ENCODE measurements at regions not wholly inside any gene's neighbourhood (a gene's known extent, or its start where the extent isn't known, plus 50 kb on each side); places are given as distances from the start of the nearest gene placed in this dataset.

DNA sequence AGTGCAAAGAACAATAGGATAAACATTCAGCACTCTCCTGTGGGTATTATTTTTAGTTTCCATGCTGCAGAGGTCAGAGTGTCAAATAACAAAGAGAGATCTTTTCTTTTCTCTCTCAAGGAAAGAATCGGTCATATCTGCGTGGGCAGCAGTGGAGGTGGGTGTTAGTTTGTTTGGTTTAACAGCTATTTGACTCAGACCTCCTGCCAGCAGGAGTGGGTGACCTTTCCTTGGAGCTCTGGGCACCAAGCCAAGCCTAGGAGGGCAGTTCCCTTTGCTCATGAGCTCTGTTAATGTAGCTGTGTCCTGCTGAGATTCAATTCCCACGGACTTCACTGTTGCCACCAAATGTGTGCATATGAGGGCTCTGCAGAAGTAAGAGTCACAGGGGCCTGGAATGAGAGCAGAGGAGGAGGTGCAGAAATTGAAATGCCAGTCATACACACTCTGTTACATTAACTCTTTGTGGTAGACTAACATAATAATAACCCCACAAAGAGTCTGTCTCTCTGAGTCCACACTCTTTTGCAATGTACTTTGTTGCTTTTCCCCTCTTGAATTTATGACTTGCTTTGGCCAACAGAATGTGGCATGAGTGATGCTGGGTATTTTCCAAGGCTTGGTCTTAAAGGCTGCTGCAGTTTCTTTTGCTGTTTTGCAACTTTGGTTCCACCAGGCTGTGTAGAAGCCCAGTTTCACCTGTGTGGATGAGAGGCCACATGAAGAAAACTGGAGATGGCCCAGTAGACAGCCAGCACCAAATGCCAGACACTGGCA, 76.0 kb upstream of the GRK3 start:
- no peaks in the 10 kb centered on the region for H3K36me3 ChIP-seq (ENCODE audit: insufficient read depth, low read length)
- H3K4me3 ChIP-seq (ENCODE audit: low read length): no peak overlapping the region
- peak overlapping the region; percentile 40 for H3K4me2 ChIP-seq (ENCODE audit: low read length)
- no peaks in the 10 kb centered on the region for H3K27me3 ChIP-seq (ENCODE audit: control insufficient read depth, insufficient read depth, low read length)
- no peaks in the 10 kb centered on the region for H3K9me3 ChIP-seq (replicated peaks; ENCODE audit: low read length)
- H3K9ac ChIP-seq (ENCODE audit: low read depth, low read length): no peak overlapping the region
- peaks cover 14% of the 10 kb centered on the region for H3K4me1 ChIP-seq (ENCODE audit: control insufficient read depth, insufficient read depth, low read length)

DNA sequence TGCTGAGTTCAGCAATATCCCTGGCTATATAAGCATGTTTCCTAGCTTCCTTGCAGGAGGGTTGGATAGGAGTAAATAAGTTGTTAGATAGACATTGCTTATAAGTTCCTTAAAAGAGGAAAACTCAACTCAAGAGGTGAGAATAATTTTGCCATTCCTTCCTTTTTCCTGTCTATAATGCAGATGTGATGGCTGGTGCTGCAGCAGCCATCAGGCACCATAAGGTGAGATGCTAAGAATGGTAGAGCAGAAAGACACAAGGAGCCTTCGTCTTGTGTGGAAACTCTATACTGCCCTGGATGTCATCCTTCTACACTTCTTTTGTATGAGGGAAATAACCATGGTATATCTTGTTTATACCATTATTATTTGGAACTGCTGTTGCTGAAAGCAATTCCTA, 74.5 kb upstream of the GRK3 start:
- no peak overlapping the region for H3K4me2 ChIP-seq (ENCODE audit: low read length)
- H3K27me3 ChIP-seq (ENCODE audit: control insufficient read depth, insufficient read depth, low read length): no peaks in the 10 kb centered on the region
- no peaks in the 10 kb centered on the region for H3K36me3 ChIP-seq (ENCODE audit: insufficient read depth, low read length)
- H3K9ac ChIP-seq (ENCODE audit: low read depth, low read length): no peak overlapping the region
- H3K4me3 ChIP-seq (ENCODE audit: low read length): no peak overlapping the region
- H3K4me1 ChIP-seq (ENCODE audit: control insufficient read depth, insufficient read depth, low read length): peaks cover 14% of the 10 kb centered on the region
- no peaks in the 10 kb centered on the region for H3K9me3 ChIP-seq (replicated peaks; ENCODE audit: low read length)

DNA sequence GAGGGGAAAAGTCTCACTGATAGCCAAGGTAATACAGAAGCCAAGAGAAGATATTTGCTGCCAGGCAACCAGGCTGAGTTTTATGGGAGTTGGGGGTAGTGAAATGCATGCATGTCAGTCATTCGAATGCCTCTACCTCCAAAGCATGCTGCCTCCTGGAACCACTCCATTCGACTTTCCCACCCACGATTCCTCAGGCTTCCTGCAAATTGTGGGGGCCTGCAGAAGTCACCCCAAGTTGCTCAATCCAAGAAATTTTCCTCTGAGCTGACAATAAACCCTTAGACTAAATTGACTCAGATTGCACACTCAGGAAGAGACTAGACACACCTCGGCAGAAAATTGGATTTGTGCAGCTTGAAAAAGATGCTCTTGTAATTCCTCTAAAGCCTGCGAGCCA, 73.6 kb upstream of the GRK3 start:
- Histone ChIP-seq H3K4me2 (ENCODE audit: low read length) (no peak overlapping the region), H3K27me3 (ENCODE audit: control insufficient read depth, insufficient read depth, low read length) (no peaks in the 10 kb centered on the region), H3K4me1 (ENCODE audit: control insufficient read depth, insufficient read depth, low read length) (peaks cover 14% of the 10 kb centered on the region), H3K9me3 (replicated peaks; ENCODE audit: low read length) (no peaks in the 10 kb centered on the region), H3K4me3 (ENCODE audit: low read length) (no peak overlapping the region), H3K36me3 (ENCODE audit: insufficient read depth, low read length) (peaks cover 3% of the 10 kb centered on the region), H3K9ac (ENCODE audit: low read depth, low read length) (no peak overlapping the region)

DNA sequence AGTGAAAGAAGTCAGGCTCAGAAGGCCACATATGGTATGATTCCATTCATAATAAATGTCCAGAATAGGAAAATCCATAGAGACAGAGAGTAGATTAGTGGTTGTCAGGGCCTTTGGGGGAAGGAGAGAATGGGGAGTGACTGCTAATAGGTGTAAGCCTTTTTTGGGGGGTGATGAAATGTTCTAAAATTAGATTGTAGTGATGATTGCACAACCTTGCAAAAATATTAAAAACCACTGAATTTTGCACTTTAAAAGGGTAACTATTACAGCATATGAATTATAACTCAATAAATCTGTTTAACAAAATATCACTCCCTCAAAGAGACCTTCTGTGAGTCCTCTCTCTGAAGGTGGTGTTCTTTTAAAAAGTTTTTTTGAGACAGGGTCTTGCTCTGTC, 72.3 kb upstream of the GRK3 start:
- no peaks in the 10 kb centered on the region for H3K27me3 ChIP-seq (ENCODE audit: control insufficient read depth, insufficient read depth, low read length)
- no peak overlapping the region for H3K9ac ChIP-seq (ENCODE audit: low read depth, low read length)
- H3K9me3 ChIP-seq (replicated peaks; ENCODE audit: low read length): no peaks in the 10 kb centered on the region
- H3K4me3 ChIP-seq (ENCODE audit: low read length): no peak overlapping the region
- H3K36me3 ChIP-seq (ENCODE audit: insufficient read depth, low read length): peaks cover 3% of the 10 kb centered on the region
- H3K4me2 ChIP-seq (ENCODE audit: low read length): no peak overlapping the region
- peaks cover 14% of the 10 kb centered on the region for H3K4me1 ChIP-seq (ENCODE audit: control insufficient read depth, insufficient read depth, low read length)

DNA sequence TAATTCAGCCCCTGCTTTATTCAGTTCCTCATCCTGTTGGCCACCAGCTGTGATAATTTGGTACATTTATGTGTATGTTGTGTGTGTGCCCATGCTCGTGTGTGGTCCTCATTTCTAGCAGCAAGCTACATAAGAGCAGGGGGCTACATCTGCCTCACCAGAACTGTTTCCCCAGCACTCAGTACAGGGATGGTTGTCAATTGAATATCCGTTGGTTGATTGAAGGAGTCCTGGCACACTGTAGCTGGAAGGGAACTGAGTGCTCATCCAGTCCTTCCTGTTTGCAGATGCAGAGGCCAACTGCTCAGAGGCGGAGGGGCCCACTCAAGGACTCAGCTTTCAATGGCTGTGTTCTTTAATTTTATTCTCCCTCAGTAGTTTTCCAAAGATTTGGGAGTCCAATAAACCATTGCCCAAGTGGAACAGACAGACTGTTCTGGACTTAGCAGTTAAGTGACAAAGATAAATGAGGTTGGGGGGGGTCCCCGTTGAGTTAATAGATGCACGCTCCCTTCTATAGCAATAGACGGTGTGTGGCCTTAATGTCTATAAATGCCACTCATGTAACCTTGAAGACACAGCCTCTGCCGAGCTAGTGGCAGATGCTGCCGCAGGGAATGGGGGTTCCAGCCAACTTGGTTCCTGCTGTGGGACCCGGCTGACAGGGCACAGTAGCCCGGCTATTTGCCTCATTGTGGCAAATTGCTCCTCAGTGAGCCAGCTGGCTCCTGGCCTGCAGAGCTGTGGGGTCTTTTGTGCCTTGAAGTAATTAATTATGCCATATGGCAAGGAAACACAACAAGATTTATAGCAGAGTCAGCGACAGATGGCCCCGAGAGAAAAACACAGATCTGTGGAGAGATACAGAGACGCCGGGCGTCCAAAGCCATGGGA, 71.4 kb upstream of the GRK3 start:
- H3K36me3 ChIP-seq (ENCODE audit: insufficient read depth, low read length): peaks cover 3% of the 10 kb centered on the region
- no peak overlapping the region for H3K4me2 ChIP-seq (ENCODE audit: low read length)
- no peak overlapping the region for H3K4me3 ChIP-seq (ENCODE audit: low read length)
- H3K9me3 ChIP-seq (replicated peaks; ENCODE audit: low read length): no peaks in the 10 kb centered on the region
- no peak overlapping the region for H3K9ac ChIP-seq (ENCODE audit: low read depth, low read length)
- no peaks in the 10 kb centered on the region for H3K27me3 ChIP-seq (ENCODE audit: control insufficient read depth, insufficient read depth, low read length)
- peaks cover 13% of the 10 kb centered on the region for H3K4me1 ChIP-seq (ENCODE audit: control insufficient read depth, insufficient read depth, low read length)

DNA sequence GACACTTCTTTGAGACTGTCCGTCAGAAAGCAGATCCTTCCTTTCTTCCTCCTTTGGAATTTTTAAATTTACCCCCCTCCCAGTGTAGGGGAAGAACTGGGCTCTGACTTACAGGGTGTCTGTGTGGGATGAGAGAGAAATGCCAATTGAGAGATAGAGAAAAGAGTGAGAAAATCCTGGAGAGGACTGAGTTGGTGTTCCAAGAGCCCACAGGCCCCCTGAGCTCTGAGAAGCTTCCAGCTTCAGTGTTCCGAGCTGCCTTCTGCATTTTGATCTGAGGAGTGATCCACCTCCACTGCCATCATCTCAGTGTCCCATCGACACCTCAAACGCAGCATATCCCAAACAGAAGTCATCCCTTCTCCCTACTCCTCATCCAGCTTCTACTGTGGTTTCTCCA, 70.7 kb upstream of the GRK3 start:
- Histone ChIP-seq H3K9ac (ENCODE audit: low read depth, low read length) (no peak overlapping the region), H3K27me3 (ENCODE audit: control insufficient read depth, insufficient read depth, low read length) (no peaks in the 10 kb centered on the region), H3K4me2 (ENCODE audit: low read length) (no peak overlapping the region)

DNA sequence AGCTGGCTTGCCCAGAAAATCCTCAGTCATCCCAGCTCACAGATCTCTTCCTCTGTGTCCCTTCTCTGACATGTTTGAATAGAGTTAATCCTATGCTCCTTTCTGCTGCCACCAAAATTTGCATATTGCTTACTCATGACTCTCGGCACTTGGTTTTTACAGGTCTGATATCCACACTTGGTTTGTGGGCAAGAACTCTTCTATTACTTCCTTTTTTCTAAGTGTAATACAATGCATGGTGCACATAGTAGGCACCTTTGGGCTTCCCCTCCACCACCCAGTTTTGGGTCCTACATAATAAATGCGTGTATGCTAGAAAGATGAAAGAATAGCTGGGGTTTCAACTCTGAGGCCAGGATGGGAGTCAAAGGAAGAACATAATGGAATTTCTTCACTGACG, 69.7 kb upstream of the GRK3 start:
- Histone ChIP-seq H3K4me3 (ENCODE audit: low read length) (no peak overlapping the region), H3K9ac (ENCODE audit: low read depth, low read length) (no peak overlapping the region), H3K4me2 (ENCODE audit: low read length) (no peak overlapping the region), H3K9me3 (replicated peaks; ENCODE audit: low read length) (no peaks in the 10 kb centered on the region), H3K36me3 (ENCODE audit: insufficient read depth, low read length) (peaks cover 3% of the 10 kb centered on the region), H3K27me3 (ENCODE audit: control insufficient read depth, insufficient read depth, low read length) (no peaks in the 10 kb centered on the region), H3K4me1 (ENCODE audit: control insufficient read depth, insufficient read depth, low read length) (peaks cover 2% of the 10 kb centered on the region)

More for the DNA sequence above, 70.7 kb upstream of the GRK3 start:
- peaks cover 6% of the 10 kb centered on the region for H3K4me1 ChIP-seq (ENCODE audit: control insufficient read depth, insufficient read depth, low read length)
- peaks cover 3% of the 10 kb centered on the region for H3K36me3 ChIP-seq (ENCODE audit: insufficient read depth, low read length)
- H3K9me3 ChIP-seq (replicated peaks; ENCODE audit: low read length): no peaks in the 10 kb centered on the region
- no peak overlapping the region for H3K4me3 ChIP-seq (ENCODE audit: low read length)

DNA sequence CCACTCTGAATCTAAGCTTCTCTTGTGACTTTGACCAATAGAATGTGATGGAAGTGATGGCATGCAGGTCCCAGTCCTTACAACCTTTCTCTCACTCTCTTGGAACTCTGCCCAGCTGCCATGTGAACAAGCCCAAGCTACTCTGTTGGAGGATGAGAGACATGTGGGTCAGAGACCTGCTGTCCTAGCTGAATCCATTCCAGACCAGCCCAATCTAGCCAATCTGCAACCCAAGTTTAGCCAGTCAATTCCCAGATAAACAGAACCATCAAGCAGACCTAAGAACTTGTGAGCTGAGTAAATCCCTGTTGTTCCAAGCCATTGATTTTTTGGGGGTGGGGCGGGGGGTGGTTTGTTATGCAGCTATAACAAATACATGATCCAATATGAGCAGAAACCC, 69.2 kb upstream of the GRK3 start:
- Histone ChIP-seq H3K27me3 (ENCODE audit: control insufficient read depth, insufficient read depth, low read length) (no peaks in the 10 kb centered on the region), H3K9ac (ENCODE audit: low read depth, low read length) (no peak overlapping the region), H3K9me3 (replicated peaks; ENCODE audit: low read length) (no peaks in the 10 kb centered on the region), H3K4me3 (ENCODE audit: low read length) (no peak overlapping the region), H3K4me2 (ENCODE audit: low read length) (no peak overlapping the region), H3K36me3 (ENCODE audit: insufficient read depth, low read length) (peaks cover 3% of the 10 kb centered on the region), H3K4me1 (ENCODE audit: control insufficient read depth, insufficient read depth, low read length) (peaks cover 2% of the 10 kb centered on the region)

DNA sequence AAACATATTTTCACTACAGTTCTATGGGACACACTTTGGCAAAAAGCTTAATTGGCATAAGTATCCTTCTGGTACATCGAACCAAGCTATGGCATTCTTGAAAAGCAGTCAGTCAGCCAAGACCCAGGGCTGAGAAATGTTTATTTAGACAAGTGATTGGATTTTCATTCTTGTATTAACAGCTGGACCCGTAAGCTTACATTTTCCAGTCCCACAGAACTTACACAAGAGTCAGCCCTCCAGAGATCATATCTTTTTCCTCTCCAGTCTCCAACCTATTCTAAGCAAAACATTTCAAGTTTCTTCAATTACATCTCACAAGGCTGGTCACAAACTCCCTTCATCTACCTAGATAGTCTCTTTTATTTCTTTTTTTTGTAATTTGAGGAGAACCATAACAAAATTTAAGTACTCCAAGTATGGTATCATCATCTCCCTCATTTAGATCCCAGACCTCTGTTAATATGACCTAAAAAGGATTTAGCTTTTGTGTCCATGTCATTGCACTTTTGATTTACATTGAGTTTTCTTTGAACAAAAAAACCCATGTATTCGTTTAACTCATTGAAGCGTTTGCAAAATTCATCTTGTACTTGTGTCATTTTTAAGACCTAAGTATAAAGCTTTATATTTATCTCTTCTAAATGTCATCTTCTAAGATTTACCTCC, 67.9 kb upstream of the GRK3 start:
- H3K9ac ChIP-seq (ENCODE audit: low read depth, low read length): no peak overlapping the region
- H3K27me3 ChIP-seq (ENCODE audit: control insufficient read depth, insufficient read depth, low read length): no peaks in the 10 kb centered on the region
- peaks cover 3% of the 10 kb centered on the region for H3K36me3 ChIP-seq (ENCODE audit: insufficient read depth, low read length)
- H3K9me3 ChIP-seq (replicated peaks; ENCODE audit: low read length): no peaks in the 10 kb centered on the region
- peaks cover 2% of the 10 kb centered on the region for H3K4me1 ChIP-seq (ENCODE audit: control insufficient read depth, insufficient read depth, low read length)
- H3K4me3 ChIP-seq (ENCODE audit: low read length): no peak overlapping the region
- no peak overlapping the region for H3K4me2 ChIP-seq (ENCODE audit: low read length)

DNA sequence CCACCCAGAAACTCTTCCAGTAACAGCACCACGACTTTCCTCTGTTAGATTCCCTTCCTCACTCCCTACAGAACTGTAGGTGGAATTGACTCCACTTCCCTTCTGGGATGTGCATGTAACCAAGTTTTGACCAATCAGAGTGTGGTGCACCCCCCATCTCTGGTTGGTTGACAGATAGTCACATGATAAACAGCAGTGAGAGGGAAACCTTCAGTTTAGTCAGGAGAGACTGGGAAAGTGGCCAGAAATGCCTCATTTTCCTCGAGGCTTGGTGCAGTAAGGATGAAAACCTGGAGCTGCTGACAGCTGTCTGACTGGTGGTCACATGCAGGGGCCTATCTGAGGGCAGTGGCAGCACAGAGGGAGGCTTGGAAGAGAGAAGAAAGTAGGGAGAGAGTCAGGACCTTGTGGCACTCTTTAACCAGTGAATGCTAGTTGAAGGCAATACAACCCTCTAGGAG, 67.3 kb upstream of the GRK3 start:
- Histone ChIP-seq H3K4me2 (ENCODE audit: low read length) (no peak overlapping the region), H3K9ac (ENCODE audit: low read depth, low read length) (no peak overlapping the region), H3K27me3 (ENCODE audit: control insufficient read depth, insufficient read depth, low read length) (no peaks in the 10 kb centered on the region), H3K4me3 (ENCODE audit: low read length) (no peak overlapping the region), H3K36me3 (ENCODE audit: insufficient read depth, low read length) (peaks cover 3% of the 10 kb centered on the region), H3K9me3 (replicated peaks; ENCODE audit: low read length) (no peaks in the 10 kb centered on the region), H3K4me1 (ENCODE audit: control insufficient read depth, insufficient read depth, low read length) (peaks cover 2% of the 10 kb centered on the region)

DNA sequence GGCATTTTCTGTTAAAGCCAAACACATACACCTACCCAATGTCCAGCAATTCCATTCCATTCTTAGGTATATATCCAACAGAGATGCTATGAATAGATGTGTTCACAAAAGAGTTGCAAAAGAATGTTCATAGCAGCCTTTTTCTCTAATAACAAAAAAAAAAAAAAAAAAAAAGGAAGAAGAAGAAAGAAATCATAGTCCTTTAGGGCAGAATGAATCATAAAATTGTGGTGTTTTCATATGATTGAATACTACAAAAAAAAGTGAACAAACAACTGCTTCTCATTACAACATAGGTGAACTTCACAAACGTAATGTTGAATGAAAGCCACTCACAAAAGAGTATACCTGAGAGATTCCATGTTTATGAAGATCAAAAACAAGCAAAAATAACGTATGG, 66.8 kb upstream of the GRK3 start:
- Histone ChIP-seq H3K4me3 (ENCODE audit: low read length) (no peak overlapping the region), H3K9me3 (replicated peaks; ENCODE audit: low read length) (no peaks in the 10 kb centered on the region), H3K4me2 (ENCODE audit: low read length) (no peak overlapping the region), H3K36me3 (ENCODE audit: insufficient read depth, low read length) (peaks cover 3% of the 10 kb centered on the region), H3K9ac (ENCODE audit: low read depth, low read length) (no peak overlapping the region), H3K27me3 (ENCODE audit: control insufficient read depth, insufficient read depth, low read length) (no peaks in the 10 kb centered on the region), H3K4me1 (ENCODE audit: control insufficient read depth, insufficient read depth, low read length) (peaks cover 2% of the 10 kb centered on the region)

All from skeletal muscle satellite cell (primary cell).